Activated CD8-positive, alpha-beta memory T cell treated with anti-CD3 and anti-CD28 coated beads for 24 hours (primary cell): ENCODE measurements at regions not wholly inside any gene's neighbourhood (a gene's known extent, or its start where the extent isn't known, plus 50 kb on each side); places are given as distances from the start of the nearest gene placed in this dataset.

Source experiments
- DNase-seq: peaks from one replicate; pipeline ENCODE4 v3.0.0-alpha.2; 2020

- no peak for DNase-seq
Measured at GRCh38 chr2:61721382-61721781, 132.5 kb downstream of the FAM161A start.

- DNase-seq = no peak
Measured at GRCh38 chr2:61720911-61721310, 132.9 kb downstream of the FAM161A start.

- no peak for DNase-seq
Measured at GRCh38 chr2:61718965-61719364, 134.9 kb downstream of the FAM161A start.

- DNase-seq = no peak
Measured at GRCh38 chr2:61715506-61715905, 138.4 kb downstream of the FAM161A start.

GRCh38 chr2:61714210-61714609 lies 139.7 kb downstream of the FAM161A start:
- no peak for DNase-seq

- DNase-seq = no peak
Measured at GRCh38 chr2:61713457-61713856, 140.4 kb downstream of the FAM161A start.

- no peak for DNase-seq
Measured at GRCh38 chr2:61712060-61712459, 141.8 kb downstream of the FAM161A start.

GRCh38 chr2:61710711-61711110 lies 143.1 kb downstream of the FAM161A start:
- no peak for DNase-seq

GRCh38 chr2:61707984-61708852 lies 145.6 kb downstream of the FAM161A start:
- DNase-seq = no peak

- no peak for DNase-seq
Measured at GRCh38 chr2:61705625-61706024, 148.2 kb downstream of the FAM161A start.

GRCh38 chr2:61704364-61704763 lies 149.5 kb downstream of the FAM161A start:
- DNase-seq = no peak

- no peak for DNase-seq
Measured at GRCh38 chr2:61702088-61702467, 151.8 kb downstream of the FAM161A start.

GRCh38 chr2:61700464-61700863 lies 153.4 kb downstream of the FAM161A start:
- no peak for DNase-seq

- DNase-seq = peak; percentile 93
Measured at GRCh38 chr2:61694312-61695274, 156.4 kb upstream of the XPO1 start.

GRCh38 chr2:61693744-61694143 lies 155.6 kb upstream of the XPO1 start:
- DNase-seq = no peak

GRCh38 chr2:61690078-61690596 lies 152.0 kb upstream of the XPO1 start:
- no peak for DNase-seq

GRCh38 chr2:61689568-61689967 lies 151.4 kb upstream of the XPO1 start:
- no peak for DNase-seq

GRCh38 chr2:61688369-61689334 lies 150.5 kb upstream of the XPO1 start:
- no peak for DNase-seq

- no peak for DNase-seq
Measured at GRCh38 chr2:61679096-61679495, 140.9 kb upstream of the XPO1 start.

- DNase-seq = no peak
Measured at GRCh38 chr2:61677942-61678341, 139.8 kb upstream of the XPO1 start.

GRCh38 chr2:61677306-61677705 lies 139.2 kb upstream of the XPO1 start:
- DNase-seq = no peak

GRCh38 chr2:61675204-61675603 lies 137.0 kb upstream of the XPO1 start:
- no peak for DNase-seq
